ENCODE measurements at regions not wholly inside any gene's neighbourhood (a gene's known extent, or its start where the extent isn't known, plus 50 kb on each side); places are given as distances from the start of the nearest gene placed in this dataset.
A peak's percentile ranks its signal among the peaks of the same experiment; 100 is the strongest.
"Not testable (repeated sequence)": the region's sequence is repeated elsewhere in the genome, so short reads cannot be mapped to it uniquely, and the experiment has no call there.

DNA sequence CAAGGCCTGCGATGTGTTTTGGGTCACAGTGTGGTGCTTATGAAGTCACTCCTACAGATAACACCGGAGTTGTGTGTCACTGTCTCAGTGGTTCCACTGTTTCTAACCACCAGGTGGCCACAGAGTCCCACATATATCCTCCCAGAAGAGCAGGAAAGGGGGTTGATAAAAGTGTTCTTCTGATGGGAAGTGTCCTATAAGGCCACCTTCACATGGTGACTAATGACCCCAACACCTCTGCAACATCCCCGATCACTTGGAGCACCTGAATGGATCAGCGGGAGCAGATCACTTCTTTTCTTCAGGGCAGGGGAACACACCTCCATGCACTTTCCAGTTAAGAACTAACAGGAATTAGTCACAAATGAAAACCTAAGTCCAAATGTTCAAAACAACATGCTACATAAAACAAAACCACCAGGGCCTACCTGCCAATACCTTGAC lies 111.5 kb downstream of the PPIAL4G start:
- H3K27ac ChIP-seq (ENCODE audit: poor library complexity, severe bottlenecking); H3K27me3 ChIP-seq (ENCODE audit: insufficient read depth, poor library complexity, severe bottlenecking); H3K36me3 ChIP-seq (ENCODE audit: low read depth); H3K9me3 ChIP-seq (ENCODE audit: severe bottlenecking); H3K4me3 ChIP-seq (ENCODE audit: severe bottlenecking); H3K4me1 ChIP-seq (ENCODE audit: insufficient read depth, poor library complexity, severe bottlenecking); DNase-seq (ENCODE audit: low spot score): not testable (repeated sequence)
- peak; percentile 94 for ATAC-seq (ENCODE audit: low read depth)
- TF ChIP-seq, protein P1, sequence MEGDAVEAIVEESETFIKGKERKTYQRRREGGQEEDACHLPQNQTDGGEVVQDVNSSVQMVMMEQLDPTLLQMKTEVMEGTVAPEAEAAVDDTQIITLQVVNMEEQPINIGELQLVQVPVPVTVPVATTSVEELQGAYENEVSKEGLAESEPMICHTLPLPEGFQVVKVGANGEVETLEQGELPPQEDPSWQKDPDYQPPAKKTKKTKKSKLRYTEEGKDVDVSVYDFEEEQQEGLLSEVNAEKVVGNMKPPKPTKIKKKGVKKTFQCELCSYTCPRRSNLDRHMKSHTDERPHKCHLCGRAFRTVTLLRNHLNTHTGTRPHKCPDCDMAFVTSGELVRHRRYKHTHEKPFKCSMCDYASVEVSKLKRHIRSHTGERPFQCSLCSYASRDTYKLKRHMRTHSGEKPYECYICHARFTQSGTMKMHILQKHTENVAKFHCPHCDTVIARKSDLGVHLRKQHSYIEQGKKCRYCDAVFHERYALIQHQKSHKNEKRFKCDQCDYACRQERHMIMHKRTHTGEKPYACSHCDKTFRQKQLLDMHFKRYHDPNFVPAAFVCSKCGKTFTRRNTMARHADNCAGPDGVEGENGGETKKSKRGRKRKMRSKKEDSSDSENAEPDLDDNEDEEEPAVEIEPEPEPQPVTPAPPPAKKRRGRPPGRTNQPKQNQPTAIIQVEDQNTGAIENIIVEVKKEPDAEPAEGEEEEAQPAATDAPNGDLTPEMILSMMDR (IDR thresholded peaks at IDR 0.05; ENCODE audit: poor library complexity, severe bottlenecking), result peak; percentile 85

DNA sequence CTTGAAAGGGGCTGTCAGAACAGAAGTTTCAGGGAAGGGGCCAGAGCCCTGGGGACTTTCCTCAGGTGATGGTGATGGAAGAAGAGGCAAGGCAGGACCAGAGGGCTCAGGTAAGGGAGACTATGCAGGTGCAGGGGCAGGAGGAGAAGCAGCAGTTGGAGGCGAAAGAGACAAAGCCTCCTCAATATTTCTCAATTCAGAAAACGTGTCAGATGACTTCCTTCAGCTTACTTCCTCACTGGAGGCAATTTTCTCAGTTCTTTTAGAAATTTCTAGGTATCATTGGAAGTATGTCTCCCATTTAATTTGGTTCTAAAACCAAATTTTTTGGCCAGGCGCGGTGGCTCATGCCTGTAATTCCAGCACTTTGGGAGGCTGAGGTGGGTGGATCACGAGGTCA lies 112.4 kb downstream of the PPIAL4G start:
- H3K27me3 ChIP-seq (ENCODE audit: insufficient read depth, poor library complexity, severe bottlenecking); ATAC-seq (ENCODE audit: low read depth); H3K9me3 ChIP-seq (ENCODE audit: severe bottlenecking); DNase-seq (ENCODE audit: low spot score); H3K27ac ChIP-seq (ENCODE audit: poor library complexity, severe bottlenecking); H3K4me1 ChIP-seq (ENCODE audit: insufficient read depth, poor library complexity, severe bottlenecking); H3K36me3 ChIP-seq (ENCODE audit: low read depth); H3K4me3 ChIP-seq (ENCODE audit: severe bottlenecking): not testable (repeated sequence)

DNA sequence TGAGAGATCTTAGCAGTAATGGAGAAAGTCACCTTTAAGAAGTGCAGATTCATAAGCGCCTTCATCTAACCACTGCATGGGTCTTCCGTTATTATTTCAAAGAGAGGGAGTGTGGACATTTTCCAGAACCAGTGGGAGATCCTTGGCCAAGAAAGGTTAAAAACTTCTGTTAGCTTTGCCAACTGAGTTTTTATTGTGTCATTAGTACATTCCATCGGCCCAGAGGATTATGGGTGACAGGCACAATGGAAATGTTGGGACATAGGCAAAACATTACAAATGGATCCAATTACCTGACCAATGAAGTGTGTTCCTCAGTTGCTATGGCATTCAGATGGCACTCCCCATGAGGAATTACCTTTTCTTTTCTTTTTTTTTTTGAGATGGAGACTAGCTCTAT lies 115.5 kb downstream of the PPIAL4G start:
- no peaks in the 10 kb centered on the region for H3K27me3 ChIP-seq (ENCODE audit: insufficient read depth, poor library complexity, severe bottlenecking)
- TF ChIP-seq, protein P1 (IDR thresholded peaks at IDR 0.05; ENCODE audit: poor library complexity, severe bottlenecking), result no peak

DNA sequence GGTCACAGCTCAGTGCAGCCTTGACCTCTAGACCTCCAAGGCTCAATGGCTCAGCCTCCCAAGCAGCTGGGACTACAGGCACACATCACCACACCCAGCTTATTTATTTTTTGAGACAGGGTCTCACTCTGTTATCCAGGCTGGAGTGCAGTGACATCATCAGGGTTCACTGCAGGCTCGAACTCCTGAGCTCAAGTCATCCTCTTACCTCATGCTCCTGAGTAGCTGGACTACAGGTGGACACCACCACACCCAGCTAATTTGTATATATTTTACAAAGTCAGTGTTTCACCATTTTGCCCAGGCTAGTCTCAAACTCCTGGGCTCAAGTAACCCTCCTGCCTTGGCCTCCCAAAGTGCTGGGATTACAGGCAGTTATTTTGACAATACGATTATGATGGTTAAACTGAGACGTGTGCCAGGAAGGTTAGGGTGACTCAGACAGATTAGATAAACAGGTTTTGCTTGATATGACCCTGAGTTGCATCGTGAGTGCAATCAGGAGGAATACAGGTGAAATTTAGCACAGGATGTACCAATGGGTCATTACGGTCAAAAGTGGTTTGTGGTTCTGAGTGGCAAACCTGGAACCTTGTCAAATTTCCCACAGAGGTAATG lies 116.9 kb downstream of the PPIAL4G start:
- H3K9me3 ChIP-seq (ENCODE audit: severe bottlenecking); H3K36me3 ChIP-seq (ENCODE audit: low read depth); H3K27ac ChIP-seq (ENCODE audit: poor library complexity, severe bottlenecking); H3K4me3 ChIP-seq (ENCODE audit: severe bottlenecking); DNase-seq (ENCODE audit: low spot score); H3K4me1 ChIP-seq (ENCODE audit: insufficient read depth, poor library complexity, severe bottlenecking); H3K27me3 ChIP-seq (ENCODE audit: insufficient read depth, poor library complexity, severe bottlenecking); ATAC-seq (ENCODE audit: low read depth): not testable (repeated sequence)

More for the DNA sequence above, 115.5 kb downstream of the PPIAL4G start:
- Histone ChIP-seq H3K36me3 (ENCODE audit: low read depth) (no peaks in the 10 kb centered on the region), H3K27ac (ENCODE audit: poor library complexity, severe bottlenecking) (no peak overlapping the region), H3K9me3 (ENCODE audit: severe bottlenecking) (no peaks in the 10 kb centered on the region), H3K4me3 (ENCODE audit: severe bottlenecking) (no peak overlapping the region), H3K4me1 (ENCODE audit: insufficient read depth, poor library complexity, severe bottlenecking) (peaks cover 3% of the 10 kb centered on the region)
- ATAC-seq (ENCODE audit: low read depth) (no peak), DNase-seq (ENCODE audit: low spot score) (no peak)

DNA sequence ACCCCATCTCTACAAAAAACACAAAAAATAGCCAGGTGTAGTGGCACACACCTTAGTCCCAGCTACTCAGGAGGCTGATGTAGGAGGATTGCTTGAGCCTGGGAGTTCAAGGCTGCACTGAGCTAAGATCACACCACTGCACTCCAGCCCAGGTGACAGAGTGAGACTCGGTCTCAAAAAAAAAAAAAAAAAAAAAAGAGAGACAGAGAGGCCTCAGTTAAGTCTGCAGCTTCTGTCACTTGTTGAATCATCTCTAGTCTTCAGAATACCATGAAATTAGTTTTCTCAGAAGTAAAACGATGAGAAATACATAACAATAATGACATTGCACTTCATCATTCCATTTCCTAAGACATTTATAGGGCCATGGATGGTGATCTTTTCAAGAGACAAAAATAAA lies 118.0 kb downstream of the PPIAL4G start:
- not testable (repeated sequence) for ATAC-seq (ENCODE audit: low read depth)

DNA sequence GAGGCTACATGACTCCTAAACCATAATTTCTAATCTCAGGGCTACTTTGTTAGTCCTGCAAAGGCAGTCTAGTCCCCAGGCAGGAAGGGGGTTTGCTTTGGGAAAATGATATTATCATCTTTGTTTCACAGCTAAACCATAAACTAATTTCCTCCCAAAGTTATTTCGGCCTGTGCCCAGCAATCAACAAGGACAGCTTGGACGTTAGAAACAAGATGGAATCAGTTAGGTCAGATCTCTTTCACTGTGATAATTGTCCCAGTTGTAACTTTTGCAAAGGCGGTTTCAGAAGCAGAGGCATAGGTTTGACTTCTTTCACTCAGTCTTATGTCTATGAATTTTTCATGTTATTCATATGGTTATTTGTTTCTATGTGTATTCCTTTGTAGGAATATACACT lies 119.1 kb downstream of the PPIAL4G start:
- H3K4me1 ChIP-seq (ENCODE audit: insufficient read depth, poor library complexity, severe bottlenecking); ATAC-seq (ENCODE audit: low read depth); H3K9me3 ChIP-seq (ENCODE audit: severe bottlenecking): not testable (repeated sequence)

More for the DNA sequence above, 118.0 kb downstream of the PPIAL4G start:
- not testable (repeated sequence) for H3K36me3 ChIP-seq (ENCODE audit: low read depth); DNase-seq (ENCODE audit: low spot score); H3K27me3 ChIP-seq (ENCODE audit: insufficient read depth, poor library complexity, severe bottlenecking); H3K4me1 ChIP-seq (ENCODE audit: insufficient read depth, poor library complexity, severe bottlenecking); H3K9me3 ChIP-seq (ENCODE audit: severe bottlenecking); H3K4me3 ChIP-seq (ENCODE audit: severe bottlenecking); H3K27ac ChIP-seq (ENCODE audit: poor library complexity, severe bottlenecking)

DNA sequence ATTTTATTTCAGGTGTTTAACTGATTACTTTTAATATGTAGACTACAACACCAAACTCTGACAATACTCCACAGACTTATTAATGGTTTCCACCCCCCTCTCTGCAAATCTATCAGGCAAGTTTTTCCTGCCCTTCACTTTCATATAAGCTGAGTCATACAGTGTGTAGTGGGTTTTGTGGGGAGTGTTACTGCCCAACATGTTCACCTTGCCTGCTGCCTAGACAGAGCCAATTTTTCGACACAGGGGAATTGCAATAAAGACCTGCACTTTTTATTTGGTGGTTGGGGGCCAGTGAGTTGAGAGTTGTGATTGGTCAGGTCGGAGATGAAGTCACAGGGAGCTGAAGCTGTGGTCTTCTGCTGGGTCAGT lies 119.7 kb downstream of the PPIAL4G start:
- H3K27me3 ChIP-seq (ENCODE audit: insufficient read depth, poor library complexity, severe bottlenecking), result no peaks in the 10 kb centered on the region
- H3K4me1 ChIP-seq (ENCODE audit: insufficient read depth, poor library complexity, severe bottlenecking), result no peaks in the 10 kb centered on the region
- TF ChIP-seq, protein P1 (IDR thresholded peaks at IDR 0.05; ENCODE audit: poor library complexity, severe bottlenecking), result no peak
- DNase-seq (ENCODE audit: low spot score), result no peak
- no peaks in the 10 kb centered on the region for H3K36me3 ChIP-seq (ENCODE audit: low read depth)
- peaks cover 2% of the 10 kb centered on the region for H3K9me3 ChIP-seq (ENCODE audit: severe bottlenecking)
- no peak for ATAC-seq (ENCODE audit: low read depth)
- H3K4me3 ChIP-seq (ENCODE audit: severe bottlenecking), result no peak overlapping the region
- no peak overlapping the region for H3K27ac ChIP-seq (ENCODE audit: poor library complexity, severe bottlenecking)

More for the DNA sequence above, 119.1 kb downstream of the PPIAL4G start:
- not testable (repeated sequence) for DNase-seq (ENCODE audit: low spot score); H3K27me3 ChIP-seq (ENCODE audit: insufficient read depth, poor library complexity, severe bottlenecking); H3K27ac ChIP-seq (ENCODE audit: poor library complexity, severe bottlenecking); H3K36me3 ChIP-seq (ENCODE audit: low read depth); H3K4me3 ChIP-seq (ENCODE audit: severe bottlenecking)

Data from RWPE2 (cell line).